Keratinocyte (primary cell): ENCODE measurements at regions not wholly inside any gene's neighbourhood (a gene's known extent, or its start where the extent isn't known, plus 50 kb on each side); places are given as distances from the start of the nearest gene placed in this dataset.

Experiments used
- EZH2 ChIP-seq: IDR thresholded peaks from one replicate; pipeline ENCODE4 v1.6.1; 2012; ENCODE audit warnings: inconsistent platforms, mild to moderate bottlenecking, low read length, moderate library complexity
- TF ChIP-seq, protein P1 (sequence below), 3 experiments: IDR thresholded peaks in 1 of 3; conservative IDR thresholded peaks in 1 of 3; optimal IDR thresholded peaks in 1 of 3; 2 replicates in 2 of 3; 3 replicates in 1 of 3; pipeline versions ENCODE3 to v1.5.1; 2011; ENCODE audit warnings: low read length in 3 of 3, mild to moderate bottlenecking in 3 of 3, moderate library complexity in 2 of 3, control low read depth in 1 of 3, inconsistent platforms in 1 of 3; ENCODE audit not compliant: insufficient read depth in 2 of 3; ENCODE audit errors: extremely low read depth in 1 of 3

GRCh38 chr1:38780133-38780532 lies 79.4 kb downstream of the RRAGC start:
- TF ChIP-seq, protein P1, sequence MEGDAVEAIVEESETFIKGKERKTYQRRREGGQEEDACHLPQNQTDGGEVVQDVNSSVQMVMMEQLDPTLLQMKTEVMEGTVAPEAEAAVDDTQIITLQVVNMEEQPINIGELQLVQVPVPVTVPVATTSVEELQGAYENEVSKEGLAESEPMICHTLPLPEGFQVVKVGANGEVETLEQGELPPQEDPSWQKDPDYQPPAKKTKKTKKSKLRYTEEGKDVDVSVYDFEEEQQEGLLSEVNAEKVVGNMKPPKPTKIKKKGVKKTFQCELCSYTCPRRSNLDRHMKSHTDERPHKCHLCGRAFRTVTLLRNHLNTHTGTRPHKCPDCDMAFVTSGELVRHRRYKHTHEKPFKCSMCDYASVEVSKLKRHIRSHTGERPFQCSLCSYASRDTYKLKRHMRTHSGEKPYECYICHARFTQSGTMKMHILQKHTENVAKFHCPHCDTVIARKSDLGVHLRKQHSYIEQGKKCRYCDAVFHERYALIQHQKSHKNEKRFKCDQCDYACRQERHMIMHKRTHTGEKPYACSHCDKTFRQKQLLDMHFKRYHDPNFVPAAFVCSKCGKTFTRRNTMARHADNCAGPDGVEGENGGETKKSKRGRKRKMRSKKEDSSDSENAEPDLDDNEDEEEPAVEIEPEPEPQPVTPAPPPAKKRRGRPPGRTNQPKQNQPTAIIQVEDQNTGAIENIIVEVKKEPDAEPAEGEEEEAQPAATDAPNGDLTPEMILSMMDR (optimal IDR thresholded peaks at IDR 0.05 in 1 of 3, IDR thresholded peaks at IDR 0.05 in 1 of 3, conservative IDR thresholded peaks at IDR 0.05 in 1 of 3; ENCODE audit: extremely low read depth in 1 of 3, insufficient read depth in 2 of 3, low read length in 3 of 3): no peak
- TF ChIP-seq EZH2: no peak
